ENCODE measurements at regions not wholly inside any gene's neighbourhood (a gene's known extent, or its start where the extent isn't known, plus 50 kb on each side); places are given as distances from the start of the nearest gene placed in this dataset.
"Not testable (repeated sequence)": the region's sequence is repeated elsewhere in the genome, so short reads cannot be mapped to it uniquely, and the experiment has no call there.

DNA sequence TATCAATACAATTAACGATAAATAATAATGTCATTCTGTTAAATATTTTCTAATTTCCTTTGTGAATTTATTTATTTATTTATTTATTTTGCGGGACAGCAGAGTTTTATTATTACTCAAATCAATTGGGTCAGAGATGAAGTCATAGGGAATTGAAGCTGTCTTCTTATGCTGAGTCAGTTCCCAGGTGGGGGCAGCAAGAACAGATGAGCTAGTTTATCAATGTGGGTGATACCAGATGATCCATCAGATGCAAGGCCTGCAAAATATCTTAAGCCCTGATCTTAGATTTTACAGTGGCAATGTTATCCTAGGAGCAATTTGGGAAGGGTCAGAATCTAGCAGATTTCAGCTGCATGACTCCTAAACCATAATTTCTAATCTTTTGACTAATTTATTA lies 1050.3 kb downstream of the OTOL1 start:
- Mint-ChIP-seq H3K27me3 (ENCODE audit: low read depth) (no peaks in the 10 kb centered on the region), H3K4me1 (ENCODE audit: low read depth) (no peaks in the 10 kb centered on the region), H3K9me3 (peaks cover 8 to 9% of the 10 kb centered on the region in 2 donors), H3K27ac (no peak overlapping the region), H3K4me3 (no peak overlapping the region), H3K36me3 (ENCODE audit: insufficient read depth in 2 of 2) (no peaks in the 10 kb centered on the region)
- ATAC-seq (replicated peaks in 1 of 2) (no peak), DNase-seq (no peak)

DNA sequence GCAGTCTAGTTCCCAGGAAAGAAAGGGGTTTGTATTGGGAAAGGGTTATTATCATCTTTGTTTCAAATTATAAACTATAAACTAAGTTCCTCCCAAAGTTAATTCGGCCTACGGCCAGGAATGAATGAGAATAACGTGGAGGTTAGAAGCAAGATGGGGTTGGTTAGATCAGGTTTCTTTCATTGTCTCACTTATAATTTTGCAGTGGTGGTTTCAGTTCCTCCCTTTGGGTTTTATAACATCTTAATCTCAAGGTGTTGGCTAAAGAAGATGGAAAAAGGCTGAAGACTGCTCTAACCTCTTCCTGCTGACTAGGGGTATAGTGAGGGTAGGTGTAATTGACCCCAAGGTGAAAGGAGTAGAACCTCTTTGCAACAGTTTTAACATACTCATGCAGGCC lies 1050.7 kb downstream of the OTOL1 start:
- H3K36me3 Mint-ChIP-seq (ENCODE audit: insufficient read depth in 2 of 2), result no peaks in the 10 kb centered on the region
- ATAC-seq (replicated peaks in 1 of 2) (no peak), DNase-seq (no peak)
- no peak overlapping the region for H3K4me3 Mint-ChIP-seq
- H3K27me3 Mint-ChIP-seq (ENCODE audit: low read depth), result no peaks in the 10 kb centered on the region
- no peaks in the 10 kb centered on the region for H3K4me1 Mint-ChIP-seq (ENCODE audit: low read depth)
- H3K9me3 Mint-ChIP-seq, result peaks cover 6 to 9% of the 10 kb centered on the region in 2 donors
- no peak overlapping the region for H3K27ac Mint-ChIP-seq

GRCh38 chr3:162555761-162556160 lies 1059.2 kb downstream of the OTOL1 start:
- DNase-seq, result no peak
- H3K36me3 Mint-ChIP-seq (ENCODE audit: insufficient read depth in 2 of 2), result no peaks in the 10 kb centered on the region
- no peaks in the 10 kb centered on the region for H3K27me3 Mint-ChIP-seq (ENCODE audit: low read depth)
- no peaks in the 10 kb centered on the region for H3K4me1 Mint-ChIP-seq (ENCODE audit: low read depth)
- H3K27ac Mint-ChIP-seq, result no peak overlapping the region
- ATAC-seq (replicated peaks in 1 of 2), result no peak
- no peak overlapping the region for H3K4me3 Mint-ChIP-seq
- H3K9me3 Mint-ChIP-seq, result peaks cover 13% of the 10 kb centered on the region in 2 donors

GRCh38 chr3:162558016-162558415 lies 1061.4 kb downstream of the OTOL1 start:
- no peaks in the 10 kb centered on the region for H3K4me1 Mint-ChIP-seq (ENCODE audit: low read depth)
- no peaks in the 10 kb centered on the region for H3K36me3 Mint-ChIP-seq (ENCODE audit: insufficient read depth in 2 of 2)
- H3K27me3 Mint-ChIP-seq (ENCODE audit: low read depth), result no peaks in the 10 kb centered on the region
- peaks cover 4 to 10% of the 10 kb centered on the region in 2 donors for H3K9me3 Mint-ChIP-seq
- no peak for DNase-seq
- no peak overlapping the region for H3K4me3 Mint-ChIP-seq
- no peak overlapping the region for H3K27ac Mint-ChIP-seq
- ATAC-seq (replicated peaks in 1 of 2), result no peak

- Mint-ChIP-seq H3K27ac (no peak overlapping the region), H3K4me1 (ENCODE audit: low read depth) (no peaks in the 10 kb centered on the region)
These were observed 1072.1 kb downstream of the OTOL1 start for GRCh38 chr3:162568706-162569105.

GRCh38 chr3:162569314-162569713 lies 1072.7 kb downstream of the OTOL1 start:
- H3K4me1 Mint-ChIP-seq (ENCODE audit: low read depth), result no peaks in the 10 kb centered on the region
- ATAC-seq (replicated peaks in 1 of 2), result no peak
- H3K27me3 Mint-ChIP-seq (ENCODE audit: low read depth), result no peaks in the 10 kb centered on the region
- no peak for DNase-seq
- no peak overlapping the region for H3K27ac Mint-ChIP-seq
- H3K4me3 Mint-ChIP-seq, result no peak overlapping the region
- H3K9me3 Mint-ChIP-seq, result peaks cover 0 to 3% of the 10 kb centered on the region in 2 donors
- no peaks in the 10 kb centered on the region for H3K36me3 Mint-ChIP-seq (ENCODE audit: insufficient read depth in 2 of 2)

More at GRCh38 chr3:162568706-162569105, 1072.1 kb downstream of the OTOL1 start:
- Mint-ChIP-seq H3K27me3 (ENCODE audit: low read depth) (no peaks in the 10 kb centered on the region), H3K36me3 (ENCODE audit: insufficient read depth in 2 of 2) (no peaks in the 10 kb centered on the region), H3K9me3 (peaks cover 0 to 3% of the 10 kb centered on the region in 2 donors), H3K4me3 (no peak overlapping the region)
- ATAC-seq (replicated peaks in 1 of 2), result no peak
- no peak for DNase-seq

DNA sequence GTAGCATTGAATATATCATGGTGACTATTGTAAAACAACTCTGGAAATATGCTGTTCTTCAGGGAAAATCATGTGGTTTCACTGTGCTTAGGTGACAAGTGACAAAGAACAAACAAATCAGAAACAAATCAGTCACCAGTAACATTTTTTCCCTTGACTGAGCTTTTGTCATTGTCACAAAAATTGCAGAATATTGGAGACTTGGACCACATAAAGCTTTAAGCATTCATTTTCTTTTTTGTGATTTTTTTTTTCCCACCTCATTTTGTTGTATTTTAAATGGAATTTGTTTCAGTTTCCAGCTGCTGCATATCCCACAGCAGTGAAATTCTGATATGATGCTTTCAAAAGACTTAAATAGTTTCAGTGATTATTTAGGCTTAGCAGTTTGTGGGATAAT lies 1088.4 kb downstream of the OTOL1 start:
- H3K36me3 Mint-ChIP-seq (ENCODE audit: insufficient read depth in 2 of 2), result no peaks in the 10 kb centered on the region
- H3K27ac Mint-ChIP-seq, result no peak overlapping the region
- no peak for ATAC-seq (replicated peaks in 1 of 2)
- no peaks in the 10 kb centered on the region for H3K27me3 Mint-ChIP-seq (ENCODE audit: low read depth)
- H3K4me1 Mint-ChIP-seq (ENCODE audit: low read depth), result no peaks in the 10 kb centered on the region
- DNase-seq, result no peak
- H3K4me3 Mint-ChIP-seq, result no peak overlapping the region
- H3K9me3 Mint-ChIP-seq, result peaks cover 0 to under 1% of the 10 kb centered on the region in 2 donors

- Mint-ChIP-seq H3K27ac (no peak overlapping the region), H3K36me3 (ENCODE audit: insufficient read depth in 2 of 2) (no peaks in the 10 kb centered on the region), H3K4me3 (no peak overlapping the region), H3K27me3 (ENCODE audit: low read depth) (no peaks in the 10 kb centered on the region), H3K4me1 (ENCODE audit: low read depth) (no peaks in the 10 kb centered on the region), H3K9me3 (peaks cover 2 to 3% of the 10 kb centered on the region in 2 donors)
- no peak for DNase-seq
- no peak for ATAC-seq (replicated peaks in 1 of 2)
These were observed 1090.0 kb downstream of the OTOL1 start for GRCh38 chr3:162586591-162586990.

GRCh38 chr3:162597226-162597625 lies 1100.6 kb downstream of the OTOL1 start:
- ATAC-seq (replicated peaks in 1 of 2), result no peak
- Mint-ChIP-seq H3K27ac (no peak overlapping the region), H3K4me3 (no peak overlapping the region), H3K36me3 (ENCODE audit: insufficient read depth in 2 of 2) (peaks cover 0 to 5% of the 10 kb centered on the region in 2 donors), H3K27me3 (ENCODE audit: low read depth) (no peaks in the 10 kb centered on the region), H3K4me1 (ENCODE audit: low read depth) (no peaks in the 10 kb centered on the region), H3K9me3 (peaks cover 3 to 7% of the 10 kb centered on the region in 2 donors)
- DNase-seq, result no peak

DNA sequence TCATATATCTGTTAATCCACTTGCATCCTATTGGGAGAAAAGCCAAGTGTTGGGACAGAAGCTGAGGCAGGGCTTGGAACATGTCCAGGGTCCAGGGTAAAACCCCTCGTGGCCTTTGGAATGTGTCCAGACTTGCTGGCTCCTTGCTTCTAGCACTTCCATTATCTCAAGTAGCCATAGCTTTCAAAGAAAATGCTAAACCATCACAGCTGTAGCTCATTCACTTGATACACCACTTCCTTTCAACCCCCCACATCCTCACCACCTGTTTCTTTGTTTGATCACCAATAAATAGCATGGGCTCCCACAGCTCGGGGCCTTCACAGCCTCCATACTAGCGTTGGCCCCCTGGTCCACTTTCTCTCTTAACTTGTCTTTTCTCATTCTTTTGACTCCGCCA lies 1101.9 kb downstream of the OTOL1 start:
- H3K36me3 Mint-ChIP-seq (ENCODE audit: insufficient read depth in 2 of 2); H3K4me3 Mint-ChIP-seq; H3K27me3 Mint-ChIP-seq (ENCODE audit: low read depth); DNase-seq; H3K27ac Mint-ChIP-seq; ATAC-seq (replicated peaks in 1 of 2); H3K9me3 Mint-ChIP-seq; H3K4me1 Mint-ChIP-seq (ENCODE audit: low read depth): not testable (repeated sequence)

- H3K4me1 Mint-ChIP-seq (ENCODE audit: low read depth); H3K27ac Mint-ChIP-seq; H3K4me3 Mint-ChIP-seq; H3K36me3 Mint-ChIP-seq (ENCODE audit: insufficient read depth in 2 of 2); H3K9me3 Mint-ChIP-seq; ATAC-seq (replicated peaks in 1 of 2); DNase-seq; H3K27me3 Mint-ChIP-seq (ENCODE audit: low read depth): not testable (repeated sequence)
These were observed 1103.1 kb downstream of the OTOL1 start for GRCh38 chr3:162599742-162600141.

GRCh38 chr3:162601101-162601670 lies 1104.6 kb downstream of the OTOL1 start:
- DNase-seq (no peak), ATAC-seq (replicated peaks in 1 of 2) (no peak)
- H3K9me3 Mint-ChIP-seq, result peaks cover 10 to 12% of the 10 kb centered on the region in 2 donors
- H3K36me3 Mint-ChIP-seq (ENCODE audit: insufficient read depth in 2 of 2), result peaks cover 0 to 5% of the 10 kb centered on the region in 2 donors
- no peaks in the 10 kb centered on the region for H3K27me3 Mint-ChIP-seq (ENCODE audit: low read depth)
- no peak overlapping the region for H3K4me3 Mint-ChIP-seq
- no peaks in the 10 kb centered on the region for H3K4me1 Mint-ChIP-seq (ENCODE audit: low read depth)
- H3K27ac Mint-ChIP-seq, result no peak overlapping the region

GRCh38 chr3:162602619-162603018 lies 1106.0 kb downstream of the OTOL1 start:
- Mint-ChIP-seq H3K27ac (no peak overlapping the region), H3K27me3 (ENCODE audit: low read depth) (no peaks in the 10 kb centered on the region), H3K9me3 (peaks cover 11 to 13% of the 10 kb centered on the region in 2 donors), H3K4me1 (ENCODE audit: low read depth) (no peaks in the 10 kb centered on the region), H3K4me3 (no peak overlapping the region), H3K36me3 (ENCODE audit: insufficient read depth in 2 of 2) (peaks cover 0 to 5% of the 10 kb centered on the region in 2 donors)
- ATAC-seq (replicated peaks in 1 of 2) (no peak), DNase-seq (no peak)

DNA sequence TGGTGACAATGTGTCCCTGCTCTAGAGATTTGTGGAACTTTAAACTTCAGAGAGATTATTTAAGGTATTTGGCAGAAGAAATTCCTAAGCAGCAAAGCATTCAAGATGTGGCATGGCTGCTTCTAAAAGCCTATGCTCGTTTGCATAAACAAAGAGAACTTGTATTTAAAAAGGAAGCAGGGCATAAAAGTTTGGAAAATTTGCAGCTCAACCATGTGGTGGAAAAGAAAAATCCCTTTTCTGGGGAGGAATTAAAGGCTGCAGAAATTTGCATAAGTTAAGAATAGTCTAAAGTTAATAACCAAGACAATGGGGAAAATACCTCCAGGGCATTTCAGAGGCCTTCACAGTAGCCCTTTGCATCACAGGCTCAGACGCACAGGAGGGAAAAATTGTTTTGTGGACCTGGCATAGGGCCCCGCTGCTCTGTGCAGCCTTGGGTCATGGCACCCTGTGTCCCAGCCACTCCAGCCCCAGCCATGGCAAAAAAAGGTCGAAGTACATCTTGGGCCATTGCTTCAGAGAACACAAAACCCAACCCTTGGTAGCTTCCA lies 1109.1 kb downstream of the OTOL1 start:
- H3K9me3 Mint-ChIP-seq, result peaks cover 13 to 15% of the 10 kb centered on the region in 2 donors
- H3K4me3 Mint-ChIP-seq, result no peak overlapping the region
- no peaks in the 10 kb centered on the region for H3K4me1 Mint-ChIP-seq (ENCODE audit: low read depth)
- no peaks in the 10 kb centered on the region for H3K27me3 Mint-ChIP-seq (ENCODE audit: low read depth)
- ATAC-seq (replicated peaks in 1 of 2) (no peak), DNase-seq (no peak)
- H3K27ac Mint-ChIP-seq, result no peak overlapping the region
- H3K36me3 Mint-ChIP-seq (ENCODE audit: insufficient read depth in 2 of 2), result no peaks in the 10 kb centered on the region

All from activated T-cell treated with anti-CD3 and anti-CD28 coated beads, Interleukin-2, amount 50 U/mL, for 72 hours (primary cell).